Activated B cell treated with CpG ODN at 0.5 μM for 24 hours (primary cell): ENCODE measurements at regions not wholly inside any gene's neighbourhood (a gene's known extent, or its start where the extent isn't known, plus 50 kb on each side); places are given as distances from the start of the nearest gene placed in this dataset.

Experiments
- ATAC-seq: fragments of 200-7000 bp; cut with Tn5 transposase; one replicate; pipeline ENCODE4 v1.10.0; 2021; ENCODE audit warnings: low read depth, mild to moderate bottlenecking, moderate library complexity
- CTCF ChIA-PET: fragments of 350-600 bp; sonication (Branson Sonifier 250); formaldehyde crosslinking; loops from one replicate; lab custom pipeline; 2021; ENCODE audit warnings: antibody characterized with exemption; lab: Charles Lee
- POLR2A ChIA-PET: fragments of 350-600 bp; sonication (Branson Sonifier 250); formaldehyde crosslinking; loops from one replicate; lab custom pipeline; 2021; ENCODE audit warnings: antibody characterized with exemption; lab: Charles Lee
- DNase-seq: peaks from one replicate; pipeline ENCODE4 v3.0.0; 2022
- H3K27ac Mint-ChIP-seq: one replicate; pipeline ENCODE4 v1.8.0; 2020; ENCODE audit warnings: mixed read lengths
- H3K27me3 Mint-ChIP-seq: one replicate; pipeline ENCODE4 v1.8.0; 2021; ENCODE audit warnings: mixed read lengths
- H3K36me3 Mint-ChIP-seq: one replicate; pipeline ENCODE4 v1.8.0; 2021; ENCODE audit warnings: low read depth, mixed read lengths
- H3K4me1 Mint-ChIP-seq: one replicate; pipeline ENCODE4 v1.8.0; 2021; ENCODE audit warnings: mixed read lengths
- H3K4me3 Mint-ChIP-seq: one replicate; pipeline ENCODE4 v1.8.0; 2020; ENCODE audit warnings: mild to moderate bottlenecking, mixed read lengths
- H3K9me3 Mint-ChIP-seq: one replicate; pipeline ENCODE4 v1.8.0; 2020; ENCODE audit warnings: mixed read lengths
- CTCF ChIP-seq: fragments of 200-600 bp; IDR thresholded peaks from one replicate; pipeline ENCODE4 v1.8.0; 2022; ENCODE audit warnings: antibody characterized with exemption, mild to moderate bottlenecking
- intact Hi-C: fragments of 100-400 bp; cut with micrococcal nuclease; formaldehyde crosslinking; loops from one replicate; pipeline ENCODE4 v1.15.1; 2024

- H3K27ac Mint-ChIP-seq: no peak overlapping the region
- POLR2A ChIA-PET: no interaction called here
- no peak for ATAC-seq
Observed at GRCh38 chr17:69723316-69723715, 308.8 kb downstream of the MAP2K6 start.

GRCh38 chr17:69723741-69724140, 309.2 kb downstream of the MAP2K6 start:
- Mint-ChIP-seq H3K27me3 (no peaks in the 10 kb centered on the region), H3K36me3 (no peaks in the 10 kb centered on the region), H3K4me1 (no peaks in the 10 kb centered on the region), H3K9me3 (no peaks in the 10 kb centered on the region), H3K27ac (no peak overlapping the region), H3K4me3 (no peak overlapping the region)
- ATAC-seq (no peak), DNase-seq (no peak)
- CTCF ChIA-PET: no interaction called here
- intact Hi-C loops: no loop called here
- TF ChIP-seq CTCF: no peak
- POLR2A ChIA-PET: no interaction called here

More at GRCh38 chr17:69723316-69723715, 308.8 kb downstream of the MAP2K6 start:
- Mint-ChIP-seq H3K9me3 (no peaks in the 10 kb centered on the region), H3K4me3 (no peak overlapping the region), H3K27me3 (no peaks in the 10 kb centered on the region), H3K4me1 (no peaks in the 10 kb centered on the region), H3K36me3 (no peaks in the 10 kb centered on the region)
- no peak for TF ChIP-seq CTCF
- no peak for DNase-seq
- CTCF ChIA-PET: no interaction called here
- intact Hi-C loops: no loop called here

- CTCF ChIA-PET: no interaction called here
- intact Hi-C loops: no loop called here
Observed at GRCh38 chr17:69724238-69724637, 309.7 kb downstream of the MAP2K6 start.

GRCh38 chr17:69725146-69725545, 310.6 kb downstream of the MAP2K6 start:
- POLR2A ChIA-PET: no interaction called here
- CTCF ChIA-PET: no interaction called here
- ATAC-seq (no peak), DNase-seq (no peak)
- Mint-ChIP-seq H3K9me3 (no peaks in the 10 kb centered on the region), H3K27ac (no peak overlapping the region), H3K36me3 (no peaks in the 10 kb centered on the region), H3K4me1 (no peaks in the 10 kb centered on the region), H3K27me3 (no peaks in the 10 kb centered on the region), H3K4me3 (no peak overlapping the region)
- intact Hi-C loops: no loop called here
- no peak for TF ChIP-seq CTCF

More at GRCh38 chr17:69724238-69724637, 309.7 kb downstream of the MAP2K6 start:
- no peak overlapping the region for H3K4me3 Mint-ChIP-seq
- H3K4me1 Mint-ChIP-seq: no peaks in the 10 kb centered on the region
- no peaks in the 10 kb centered on the region for H3K27me3 Mint-ChIP-seq
- H3K27ac Mint-ChIP-seq: no peak overlapping the region
- TF ChIP-seq CTCF: no peak
- DNase-seq (no peak), ATAC-seq (no peak)
- POLR2A ChIA-PET: no interaction called here
- no peaks in the 10 kb centered on the region for H3K36me3 Mint-ChIP-seq
- no peaks in the 10 kb centered on the region for H3K9me3 Mint-ChIP-seq

- DNase-seq (no peak), ATAC-seq (no peak)
- ChIA-PET CTCF (no interaction called here), POLR2A (no interaction called here)
- H3K27me3 Mint-ChIP-seq: no peaks in the 10 kb centered on the region
- no peak overlapping the region for H3K27ac Mint-ChIP-seq
- H3K36me3 Mint-ChIP-seq: no peaks in the 10 kb centered on the region
- H3K4me3 Mint-ChIP-seq: no peak overlapping the region
- no peaks in the 10 kb centered on the region for H3K4me1 Mint-ChIP-seq
- no peaks in the 10 kb centered on the region for H3K9me3 Mint-ChIP-seq
- TF ChIP-seq CTCF: no peak
- intact Hi-C loops: no loop called here
Observed at GRCh38 chr17:69728816-69729215, 314.3 kb downstream of the MAP2K6 start.
